PC-9 (cell line): ENCODE measurements at regions not wholly inside any gene's neighbourhood (a gene's known extent, or its start where the extent isn't known, plus 50 kb on each side); places are given as distances from the start of the nearest gene placed in this dataset.

ENCODE experiments used
- CTCF ChIP-seq: fragments of 200-600 bp; sonication (generic); conservative IDR thresholded peaks from 2 replicates; pipeline ENCODE4 v1.6.1; 2017; ENCODE audit warnings: mixed run types, antibody characterized with exemption, mild to moderate bottlenecking, moderate library complexity
- EZH2 ChIP-seq: fragments of 200-600 bp; sonication (generic); IDR thresholded peaks from 2 replicates; pipeline ENCODE4 v1.8.0; 2017; ENCODE audit warnings: antibody characterized with exemption, low read depth

GRCh38 chr15:39195961-39196486 lies 384.9 kb upstream of the THBS1 start:
- no peak for TF ChIP-seq CTCF
- TF ChIP-seq EZH2, result no peak
